GM12865 (cell line): ENCODE measurements at regions not wholly inside any gene's neighbourhood (a gene's known extent, or its start where the extent isn't known, plus 50 kb on each side); places are given as distances from the start of the nearest gene placed in this dataset.

Experiments
- DNase-seq: peaks from one replicate; pipeline ENCODE4 v3.0.0; 2010; ENCODE audit warnings: low read depth
- H3K4me3 ChIP-seq: 2 replicates; pipeline ENCODE4 v1.5.1; 2011; ENCODE audit warnings: mild to moderate bottlenecking, low read depth, low read length, control low read depth
- CTCF ChIP-seq: IDR thresholded peaks from 2 replicates; pipeline ENCODE4 v1.5.1; 2011; ENCODE audit warnings: low read length, control low read depth, low read depth, inconsistent platforms; ENCODE audit not compliant: insufficient read depth; ENCODE audit errors: missing control alignments

GRCh38 chr2:219918944-219919343 is 291.5 kb downstream of the SLC4A3 start:
- no peak for DNase-seq
- no peak for TF ChIP-seq CTCF

DNA sequence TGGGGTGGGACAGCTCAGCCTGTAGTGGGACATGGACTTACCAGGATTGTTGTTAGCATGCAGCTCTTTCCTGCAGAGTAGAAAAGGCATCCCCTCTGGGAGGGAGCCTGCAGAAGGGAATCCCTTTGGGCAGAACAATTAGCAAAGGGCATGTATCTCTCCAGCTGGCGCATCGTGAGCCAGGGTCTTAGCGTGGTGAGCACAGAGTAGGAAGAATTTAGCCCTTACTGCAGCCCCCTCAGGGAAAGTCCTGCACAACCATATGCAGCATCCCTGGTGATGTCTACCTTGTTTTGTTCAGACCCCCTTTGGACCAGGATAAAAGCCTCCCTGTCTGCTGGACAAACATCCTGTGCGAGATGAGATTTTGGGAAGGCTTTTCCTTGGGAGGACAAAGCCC is 292.1 kb downstream of the SLC4A3 start:
- no peak for TF ChIP-seq CTCF
- H3K4me3 ChIP-seq: no peak overlapping the region
- no peak for DNase-seq

More at GRCh38 chr2:219918944-219919343, 291.5 kb downstream of the SLC4A3 start:
- H3K4me3 ChIP-seq: no peak overlapping the region

- no peak for TF ChIP-seq CTCF
- no peak for DNase-seq
- H3K4me3 ChIP-seq: no peak overlapping the region
Measured at GRCh38 chr2:219929835-219930234, 302.4 kb downstream of the SLC4A3 start.

GRCh38 chr2:219939647-219940046 is 312.2 kb downstream of the SLC4A3 start:
- TF ChIP-seq CTCF: no peak
- no peak for DNase-seq
- no peak overlapping the region for H3K4me3 ChIP-seq

- no peak for DNase-seq
- TF ChIP-seq CTCF: no peak
- H3K4me3 ChIP-seq: no peak overlapping the region
Measured at GRCh38 chr2:219944866-219945265, 317.4 kb downstream of the SLC4A3 start.

- DNase-seq: no peak
- H3K4me3 ChIP-seq: no peak overlapping the region
- TF ChIP-seq CTCF: no peak
Measured at GRCh38 chr2:219946021-219946420, 318.6 kb downstream of the SLC4A3 start.

- TF ChIP-seq CTCF: no peak
- no peak for DNase-seq
- no peak overlapping the region for H3K4me3 ChIP-seq
Measured at GRCh38 chr2:219946529-219946928, 319.1 kb downstream of the SLC4A3 start.
